HepG2 (cell line): ENCODE measurements at regions not wholly inside any gene's neighbourhood (a gene's known extent, or its start where the extent isn't known, plus 50 kb on each side); places are given as distances from the start of the nearest gene placed in this dataset.

Experiments used
- ATAC-seq: fragments of 200-7000 bp; cut with Tn5 transposase; 3 replicates; pipeline ENCODE4 v1.9.1; 2020; ENCODE audit warnings: mild to moderate bottlenecking, moderate library complexity
- BruUV-seq: library from RNA; stranded (reverse); fragments of 400-500 nt; replicated peaks from 2 replicates; lab custom pipeline; 2021; lab: Mats Ljungman, UMichigan
- CTCF ChIA-PET: fragments of 300-600 bp; formaldehyde crosslinking; extraction: SDS; loops from one replicate; lab custom pipeline; 2021; ENCODE audit warnings: low total read pairs, inconsistent platforms, low intra/inter-chr PET ratio; lab: Yijun Ruan, JAX
- POLR2A ChIA-PET: fragments of 350-600 bp; sonication (Branson Sonifier 250); formaldehyde crosslinking; loops from one replicate; lab custom pipeline; 2020; ENCODE audit warnings: antibody characterized with exemption, inconsistent platforms; lab: Yijun Ruan, JAX
- DNase-seq: peaks from one replicate; pipeline ENCODE4 v3.0.0-alpha.2; 2015; ENCODE audit warnings: low spot score
- FAIRE-seq: peaks from 3 replicates; lab custom pipeline; 2011; peaks lifted over from hg19 to GRCh38; lab: Jason Lieb, UNC
- H2AFZ ChIP-seq: one replicate; pipeline ENCODE4 v1.6.1; 2011; ENCODE audit warnings: low read length, inconsistent platforms
- H3K27ac ChIP-seq: fragments of 300-600 bp; 3 replicates; pipeline ENCODE4 v1.8.0; 2011; ENCODE audit warnings: mixed run types, mild to moderate bottlenecking, mixed read lengths, low read length, inconsistent platforms; ENCODE audit not compliant: insufficient read depth; ENCODE audit errors: extremely low read length
- H3K27me3 ChIP-seq, 2 experiments: fragments of 200-600 bp in 1 of 2; 2 replicates in 1 of 2; 3 replicates in 1 of 2; pipeline versions ENCODE4 v1.6.0 to v1.8.0; 2011; ENCODE audit warnings: low read length in 2 of 2, mild to moderate bottlenecking in 2 of 2, moderate library complexity in 2 of 2, inconsistent platforms in 1 of 2; ENCODE audit not compliant: insufficient read depth in 2 of 2, control insufficient read depth in 1 of 2
- H3K36me3 ChIP-seq, 2 experiments: fragments of 200-600 bp in 1 of 2; replicated peaks in 1 of 2; 2 replicates in 1 of 2; 3 replicates in 1 of 2; pipeline versions ENCODE4 v1.5.1 to v1.8.0; 2011; ENCODE audit warnings: low read length in 2 of 2, inconsistent platforms in 1 of 2; ENCODE audit not compliant: insufficient read depth in 2 of 2, control insufficient read depth in 1 of 2
- H3K4me1 ChIP-seq: 2 replicates; pipeline ENCODE4 v1.5.1; 2012; ENCODE audit warnings: low read length, inconsistent platforms; ENCODE audit not compliant: insufficient read depth
- H3K4me2 ChIP-seq: 2 replicates; pipeline ENCODE4 v1.6.0; 2011; ENCODE audit warnings: low read depth, low read length, inconsistent platforms
- H3K4me3 ChIP-seq, 3 experiments: fragments of 200-600 bp in 1 of 3; sonication (generic), shearing (Covaris generic) in 1 of 3; replicated peaks in 1 of 3; 2 replicates each; pipeline ENCODE4 v1.5.1; 2011 to 2016; ENCODE audit warnings: low read length in 3 of 3, inconsistent platforms in 2 of 3, low read depth in 2 of 3, mild to moderate bottlenecking in 2 of 3, control low read depth in 1 of 3, mixed read lengths in 1 of 3; ENCODE audit not compliant: insufficient read depth in 1 of 3
- H3K79me2 ChIP-seq: one replicate; pipeline ENCODE4 v1.6.1; 2011; ENCODE audit warnings: low read length, inconsistent platforms; ENCODE audit not compliant: insufficient read depth
- H3K9ac ChIP-seq: 2 replicates; pipeline ENCODE4 v1.6.0; 2011; ENCODE audit warnings: mild to moderate bottlenecking, low read depth, low read length, inconsistent platforms; ENCODE audit not compliant: insufficient read depth
- H3K9me3 ChIP-seq: 2 replicates; pipeline ENCODE4 v1.5.1; 2012; ENCODE audit warnings: mild to moderate bottlenecking, low read length
- H4K20me1 ChIP-seq: 2 replicates; pipeline ENCODE4 v1.6.0; 2011; ENCODE audit warnings: inconsistent platforms, mild to moderate bottlenecking, low read length, moderate library complexity; ENCODE audit not compliant: insufficient read depth
- ARNT2 ChIP-seq: sonication (generic); formaldehyde crosslinking; IDR thresholded peaks from 2 replicates; pipeline ENCODE4 v1.8.0; 2022; ENCODE audit warnings: mild to moderate bottlenecking, low read depth, missing genetic modification reagents, moderate library complexity
- KDM1A ChIP-seq: IDR thresholded peaks from 2 replicates; pipeline ENCODE4 v1.6.1; 2016; ENCODE audit warnings: missing compliant biosample characterization
- KLF11 ChIP-seq: IDR thresholded peaks from 2 replicates; pipeline ENCODE4 v1.6.1; 2016; ENCODE audit warnings: missing compliant biosample characterization
- ZNF484 ChIP-seq: sonication (generic); formaldehyde crosslinking; IDR thresholded peaks from 2 replicates; pipeline ENCODE4 v1.5.1; 2020; ENCODE audit warnings: mild to moderate bottlenecking, low read depth, missing genetic modification reagents, borderline replicate concordance
- ZNF619 ChIP-seq: sonication (generic); formaldehyde crosslinking; IDR thresholded peaks from 2 replicates; pipeline ENCODE4 v1.4.0; 2020; ENCODE audit warnings: mild to moderate bottlenecking, missing genetic modification reagents
- WGBS: methylation state at CpG from one replicate; pipeline ENCODE4 v1.1.6; 2017; ENCODE audit warnings: low lambda C conversion rate; 5-methylcytosine and 5-hydroxymethylcytosine counted together
- in situ Hi-C: cut with HindIII; loops from 2 replicates; pipeline ENCODE4 v1.10.0; 2017; ENCODE audit warnings: low pct_unique_long_range_greater_than_20kb; ENCODE audit not compliant: extremely low pct_ligation_motif_present
- intact Hi-C: fragments of 100-400 bp; cut with micrococcal nuclease; formaldehyde crosslinking; loops from one replicate; pipeline ENCODE4 v1.10.0; 2022; ENCODE audit not compliant: unreplicated experiment
- TF ChIP-seq, protein P1 (sequence below): sonication (generic); formaldehyde crosslinking; IDR thresholded peaks from 2 replicates; pipeline ENCODE4 v1.4.0; 2020; ENCODE audit warnings: missing genetic modification reagents, borderline replicate concordance

DNA sequence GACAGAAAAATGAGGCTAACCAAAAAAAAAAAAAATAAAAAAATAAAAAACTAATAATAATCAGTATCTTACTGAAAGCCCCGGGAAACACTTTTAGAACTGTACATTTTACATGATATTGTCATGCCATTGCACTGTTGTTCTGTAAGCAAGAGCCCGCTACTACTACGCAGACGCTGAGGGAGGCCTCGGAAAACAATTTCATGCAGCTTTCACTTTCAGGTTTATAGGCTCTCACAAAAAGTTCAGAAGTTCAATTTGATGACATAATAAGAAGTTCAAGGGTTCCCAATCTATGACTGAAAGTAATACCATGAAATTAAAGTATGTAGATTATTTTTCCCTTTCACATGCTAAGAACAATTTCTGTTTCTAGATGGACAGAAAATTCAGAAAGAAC lies 318.3 kb upstream of the ITGA1 start (continued):
- TF ChIP-seq, protein P1, sequence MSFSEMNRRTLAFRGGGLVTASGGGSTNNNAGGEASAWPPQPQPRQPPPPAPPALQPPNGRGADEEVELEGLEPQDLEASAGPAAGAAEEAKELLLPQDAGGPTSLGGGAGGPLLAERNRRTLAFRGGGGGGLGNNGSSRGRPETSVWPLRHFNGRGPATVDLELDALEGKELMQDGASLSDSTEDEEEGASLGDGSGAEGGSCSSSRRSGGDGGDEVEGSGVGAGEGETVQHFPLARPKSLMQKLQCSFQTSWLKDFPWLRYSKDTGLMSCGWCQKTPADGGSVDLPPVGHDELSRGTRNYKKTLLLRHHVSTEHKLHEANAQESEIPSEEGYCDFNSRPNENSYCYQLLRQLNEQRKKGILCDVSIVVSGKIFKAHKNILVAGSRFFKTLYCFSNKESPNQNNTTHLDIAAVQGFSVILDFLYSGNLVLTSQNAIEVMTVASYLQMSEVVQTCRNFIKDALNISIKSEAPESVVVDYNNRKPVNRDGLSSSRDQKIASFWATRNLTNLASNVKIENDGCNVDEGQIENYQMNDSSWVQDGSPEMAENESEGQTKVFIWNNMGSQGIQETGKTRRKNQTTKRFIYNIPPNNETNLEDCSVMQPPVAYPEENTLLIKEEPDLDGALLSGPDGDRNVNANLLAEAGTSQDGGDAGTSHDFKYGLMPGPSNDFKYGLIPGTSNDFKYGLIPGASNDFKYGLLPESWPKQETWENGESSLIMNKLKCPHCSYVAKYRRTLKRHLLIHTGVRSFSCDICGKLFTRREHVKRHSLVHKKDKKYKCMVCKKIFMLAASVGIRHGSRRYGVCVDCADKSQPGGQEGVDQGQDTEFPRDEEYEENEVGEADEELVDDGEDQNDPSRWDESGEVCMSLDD (CRISPR knock-in tag): no peak
- TF ChIP-seq ARNT2 (no peak), KLF11 (CRISPR knock-in tag) (no peak), ZNF484 (CRISPR knock-in tag) (no peak), KDM1A (CRISPR knock-in tag) (no peak)

- H3K4me2 ChIP-seq: no peak overlapping the region
- BruUV-seq: no TSS peak
- ATAC-seq: no peak
- FAIRE-seq: no peak
- H3K36me3 ChIP-seq: no peaks in the 10 kb centered on the region
- H3K27ac ChIP-seq: no peak overlapping the region
- no peaks in the 10 kb centered on the region for H3K79me2 ChIP-seq
- no peak overlapping the region for H3K9ac ChIP-seq
- ChIA-PET POLR2A (no interaction called here), CTCF (no interaction called here)
- WGBS: 0% methylated on average over 1 of the region's 1 CpG
- DNase-seq: no peak
- no peaks in the 10 kb centered on the region for H3K9me3 ChIP-seq
- in situ Hi-C loops (no loop called here), intact Hi-C loops (no loop called here)
- no peak for TF ChIP-seq ZNF619 (CRISPR knock-in tag)
- no peaks in the 10 kb centered on the region for H4K20me1 ChIP-seq
- H3K4me1 ChIP-seq: no peaks in the 10 kb centered on the region
- H2AFZ ChIP-seq: no peak overlapping the region
- H3K27me3 ChIP-seq: no peaks in the 10 kb centered on the region
- H3K4me3 ChIP-seq: no peak overlapping the region
Observed at GRCh38 chr5:52469835-52470234, 317.9 kb upstream of the ITGA1 start.
